Dedifferentiated amniotic fluid mesenchymal stem cell (primary cell): ENCODE measurements at regions not wholly inside any gene's neighbourhood (a gene's known extent, or its start where the extent isn't known, plus 50 kb on each side); places are given as distances from the start of the nearest gene placed in this dataset.

Source experiments
- DNase-seq: peaks from one replicate; pipeline ENCODE4 v3.0.0-alpha.2; 2016; ENCODE audit errors: extremely low spot score

- no peak for DNase-seq
Observed at GRCh38 chr20:16123623-16124022, 449.6 kb downstream of the KIF16B start.

GRCh38 chr20:16119909-16120308 is 453.3 kb downstream of the KIF16B start:
- DNase-seq = no peak

GRCh38 chr20:16115911-16116552 is 457.2 kb downstream of the KIF16B start:
- DNase-seq = no peak

GRCh38 chr20:16113736-16114135 is 459.5 kb downstream of the KIF16B start:
- DNase-seq = no peak

GRCh38 chr20:16111852-16112412 is 461.3 kb downstream of the KIF16B start:
- no peak for DNase-seq

- no peak for DNase-seq
Observed at GRCh38 chr20:16111172-16111832, 461.9 kb downstream of the KIF16B start.

- DNase-seq = no peak
Observed at GRCh38 chr20:16107172-16107870, 465.9 kb downstream of the KIF16B start.

GRCh38 chr20:16106191-16106849 is 466.9 kb downstream of the KIF16B start:
- no peak for DNase-seq

GRCh38 chr20:16104783-16105182 is 468.5 kb downstream of the KIF16B start:
- no peak for DNase-seq
